ENCODE measurements at regions not wholly inside any gene's neighbourhood (a gene's known extent, or its start where the extent isn't known, plus 50 kb on each side); places are given as distances from the start of the nearest gene placed in this dataset.

DNA sequence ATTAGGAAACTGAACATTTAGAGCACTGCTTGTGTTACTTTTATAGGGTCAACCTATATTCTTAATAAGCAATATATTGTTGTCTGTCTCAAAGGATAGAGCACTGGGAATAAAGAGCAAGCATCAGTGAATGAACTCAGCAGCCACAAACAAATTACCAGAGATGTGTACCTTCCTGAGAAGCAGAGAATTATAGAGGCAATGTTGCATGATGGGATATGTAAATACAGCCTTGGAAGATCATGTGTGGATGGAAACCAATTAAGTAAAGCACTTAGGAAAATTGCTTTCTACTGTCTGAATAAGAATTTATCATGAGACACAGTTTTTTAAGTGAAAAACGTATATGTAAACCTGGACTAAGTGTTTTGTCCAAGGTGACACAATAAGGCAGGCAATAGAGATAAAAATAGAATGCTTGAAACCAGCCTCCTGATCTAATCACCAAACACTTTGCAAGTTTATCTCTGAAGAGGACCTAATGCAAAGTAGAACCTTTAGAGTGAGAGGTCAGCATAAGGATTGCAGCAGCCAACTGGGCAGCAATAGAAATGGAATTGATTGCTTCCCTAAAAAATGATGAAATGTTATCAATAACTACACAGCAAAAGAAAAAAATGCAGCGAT, 848.0 kb downstream of the TUSC7 start:
- H3K4me1 ChIP-seq (ENCODE audit: insufficient read depth) = peaks cover 9% of the 10 kb centered on the region; the same call in 1 of the 2 replicates
- no peaks in the 10 kb centered on the region for H4K20me1 ChIP-seq (ENCODE audit: insufficient read depth)
- H3K27ac ChIP-seq = no peak overlapping the region
- TF ChIP-seq EZH2phosphoT487 (IDR thresholded peaks at IDR 0.05; ENCODE audit: insufficient read depth, low read depth) (no peak), EZH2 (IDR thresholded peaks at IDR 0.05; ENCODE audit: insufficient read depth, poor library complexity, severe bottlenecking) (no peak)
- no peaks in the 10 kb centered on the region for H3K79me2 ChIP-seq (ENCODE audit: insufficient read depth)
- no peaks in the 10 kb centered on the region for H3K9me3 ChIP-seq (ENCODE audit: low read depth)
- in situ Hi-C loops (cut with MboI) = no loop called here
- 56 to 68% methylated on average over 2 of the region's 2 CpGs for WGBS, 2 experiments (ENCODE audit: low coverage in 1 of 2, low lambda C conversion rate in 2 of 2, missing lambda C conversion rate in 2 of 2)
- no peaks in the 10 kb centered on the region for H3K27me3 ChIP-seq (replicated peaks; ENCODE audit: insufficient read depth)
- no peaks in the 10 kb centered on the region for H3K9me2 ChIP-seq (ENCODE audit: insufficient read depth)
- no peak overlapping the region for H3K4me3 ChIP-seq
- H3K36me3 ChIP-seq (ENCODE audit: low read depth) = no peaks in the 10 kb centered on the region
- no peak for DNase-seq
- no peak overlapping the region for H3K4me2 ChIP-seq (ENCODE audit: unreplicated experiment)
- H3K9ac ChIP-seq = no peak overlapping the region
- H2AFZ ChIP-seq = no peak overlapping the region
- no peaks in the 10 kb centered on the region for H3F3A ChIP-seq (ENCODE audit: insufficient read depth)

DNA sequence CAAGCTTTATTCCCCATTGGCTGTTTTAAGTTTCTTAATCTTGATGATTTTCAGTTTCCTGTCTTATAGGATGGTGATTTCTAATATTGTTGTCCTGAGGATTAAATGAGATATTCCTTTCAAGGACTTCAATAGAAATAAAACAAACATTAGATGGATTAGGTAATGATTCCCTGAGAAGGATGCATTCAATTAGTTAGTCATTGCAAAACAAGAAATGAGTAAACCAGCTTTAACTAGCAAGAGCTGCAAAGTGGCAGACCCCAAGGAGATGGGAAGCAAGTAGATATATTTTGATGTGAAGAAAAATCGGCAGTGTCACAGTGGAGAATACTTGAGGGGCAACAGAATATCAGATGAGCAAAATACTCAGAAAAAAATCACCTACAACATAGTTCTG, 849.1 kb downstream of the TUSC7 start:
- Histone ChIP-seq H3K36me3 (ENCODE audit: low read depth) (no peaks in the 10 kb centered on the region), H3K27ac (no peak overlapping the region), H3K9me2 (ENCODE audit: insufficient read depth) (no peaks in the 10 kb centered on the region), H3K4me1 (ENCODE audit: insufficient read depth) (peaks cover 2% of the 10 kb centered on the region; the same call in 1 of the 2 replicates), H3F3A (ENCODE audit: insufficient read depth) (no peaks in the 10 kb centered on the region), H4K20me1 (ENCODE audit: insufficient read depth) (no peaks in the 10 kb centered on the region), H3K27me3 (replicated peaks; ENCODE audit: insufficient read depth) (no peaks in the 10 kb centered on the region), H2AFZ (no peak overlapping the region), H3K4me2 (ENCODE audit: unreplicated experiment) (no peak overlapping the region), H3K79me2 (ENCODE audit: insufficient read depth) (no peaks in the 10 kb centered on the region), H3K9ac (no peak overlapping the region), H3K9me3 (ENCODE audit: low read depth) (no peaks in the 10 kb centered on the region), H3K4me3 (no peak overlapping the region)
- in situ Hi-C loops (cut with MboI) = no loop called here
- WGBS, 2 experiments (ENCODE audit: low coverage in 1 of 2, low lambda C conversion rate in 2 of 2, missing lambda C conversion rate in 2 of 2) = 71 to 81% methylated on average over 1 of the region's 1 CpG
- TF ChIP-seq EZH2 (IDR thresholded peaks at IDR 0.05; ENCODE audit: insufficient read depth, poor library complexity, severe bottlenecking) (no peak), EZH2phosphoT487 (IDR thresholded peaks at IDR 0.05; ENCODE audit: insufficient read depth, low read depth) (no peak)
- peak; percentile 11 for DNase-seq

DNA sequence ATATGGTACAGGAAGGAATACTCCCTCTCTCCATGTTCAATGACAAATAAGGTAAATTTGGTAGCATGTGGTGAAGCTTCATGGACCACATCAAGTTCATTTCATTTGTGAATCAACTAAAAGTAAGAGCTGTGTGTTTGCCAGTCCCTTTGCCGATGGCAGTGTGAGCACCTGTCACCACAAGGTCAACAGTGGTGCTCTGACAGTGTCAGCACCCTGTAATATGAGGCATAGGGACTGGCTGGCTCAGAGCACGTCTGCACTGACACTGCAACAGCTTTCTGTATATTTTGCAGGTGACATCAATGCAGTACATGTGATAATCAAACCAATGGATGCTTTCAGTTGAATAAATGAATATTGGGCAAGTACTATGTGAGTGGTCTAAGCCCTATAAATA, 852.4 kb downstream of the TUSC7 start:
- no peaks in the 10 kb centered on the region for H3K9me2 ChIP-seq (ENCODE audit: insufficient read depth)
- no peaks in the 10 kb centered on the region for H3K36me3 ChIP-seq (ENCODE audit: low read depth)
- H3K4me2 ChIP-seq (ENCODE audit: unreplicated experiment) = no peak overlapping the region
- TF ChIP-seq EZH2 (IDR thresholded peaks at IDR 0.05; ENCODE audit: insufficient read depth, poor library complexity, severe bottlenecking) = no peak
- TF ChIP-seq EZH2phosphoT487 (IDR thresholded peaks at IDR 0.05; ENCODE audit: insufficient read depth, low read depth) = no peak
- in situ Hi-C loops (cut with MboI) = no loop called here
- H3K79me2 ChIP-seq (ENCODE audit: insufficient read depth) = no peaks in the 10 kb centered on the region
- H3K9me3 ChIP-seq (ENCODE audit: low read depth) = no peaks in the 10 kb centered on the region
- WGBS, 2 experiments (ENCODE audit: low coverage in 1 of 2, low lambda C conversion rate in 2 of 2, missing lambda C conversion rate in 2 of 2) = 61 to 71% methylated on average over 2 of the region's 2 CpGs
- DNase-seq = no peak
- no peak overlapping the region for H3K4me3 ChIP-seq
- no peaks in the 10 kb centered on the region for H3K4me1 ChIP-seq (ENCODE audit: insufficient read depth)
- no peaks in the 10 kb centered on the region for H3F3A ChIP-seq (ENCODE audit: insufficient read depth)
- no peak overlapping the region for H2AFZ ChIP-seq
- no peak overlapping the region for H3K27ac ChIP-seq
- H3K9ac ChIP-seq = no peak overlapping the region
- H3K27me3 ChIP-seq (replicated peaks; ENCODE audit: insufficient read depth) = no peaks in the 10 kb centered on the region
- H4K20me1 ChIP-seq (ENCODE audit: insufficient read depth) = no peaks in the 10 kb centered on the region

DNA sequence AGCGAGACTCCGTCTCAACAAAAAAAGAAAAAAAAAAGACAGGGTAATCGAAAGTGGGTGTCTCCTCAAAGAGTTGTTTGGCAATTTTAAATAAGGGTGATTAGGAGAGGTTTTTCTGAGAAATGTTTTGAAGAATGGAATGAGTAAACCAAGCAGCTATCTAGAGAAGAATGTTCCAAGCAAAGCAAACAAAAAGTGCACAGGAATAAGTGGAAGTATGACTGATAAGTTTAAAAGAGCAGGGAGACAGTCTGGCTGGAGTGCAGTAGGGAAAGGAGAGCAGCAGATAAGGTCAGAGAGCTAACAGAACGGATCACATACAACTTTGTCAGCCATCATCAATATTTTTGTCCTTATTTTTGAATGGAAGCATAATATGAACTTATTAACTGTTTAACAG, 853.5 kb downstream of the TUSC7 start:
- Histone ChIP-seq H3K4me1 (ENCODE audit: insufficient read depth) (no peaks in the 10 kb centered on the region), H3K36me3 (ENCODE audit: low read depth) (no peaks in the 10 kb centered on the region), H3K9me2 (ENCODE audit: insufficient read depth) (no peaks in the 10 kb centered on the region), H3K9ac (no peak overlapping the region), H2AFZ (no peak overlapping the region), H3F3A (ENCODE audit: insufficient read depth) (no peaks in the 10 kb centered on the region), H3K4me3 (no peak overlapping the region), H3K27ac (no peak overlapping the region), H3K9me3 (ENCODE audit: low read depth) (no peaks in the 10 kb centered on the region), H3K4me2 (ENCODE audit: unreplicated experiment) (no peak overlapping the region), H3K79me2 (ENCODE audit: insufficient read depth) (no peaks in the 10 kb centered on the region), H4K20me1 (ENCODE audit: insufficient read depth) (no peaks in the 10 kb centered on the region), H3K27me3 (replicated peaks; ENCODE audit: insufficient read depth) (no peaks in the 10 kb centered on the region)
- no peak for DNase-seq
- in situ Hi-C loops (cut with MboI) = no loop called here
- TF ChIP-seq EZH2 (IDR thresholded peaks at IDR 0.05; ENCODE audit: insufficient read depth, poor library complexity, severe bottlenecking) (no peak), EZH2phosphoT487 (IDR thresholded peaks at IDR 0.05; ENCODE audit: insufficient read depth, low read depth) (no peak)
- 79 to 85% methylated on average over 4 of the region's 4 CpGs for WGBS, 2 experiments (ENCODE audit: low coverage in 1 of 2, low lambda C conversion rate in 2 of 2, missing lambda C conversion rate in 2 of 2)

DNA sequence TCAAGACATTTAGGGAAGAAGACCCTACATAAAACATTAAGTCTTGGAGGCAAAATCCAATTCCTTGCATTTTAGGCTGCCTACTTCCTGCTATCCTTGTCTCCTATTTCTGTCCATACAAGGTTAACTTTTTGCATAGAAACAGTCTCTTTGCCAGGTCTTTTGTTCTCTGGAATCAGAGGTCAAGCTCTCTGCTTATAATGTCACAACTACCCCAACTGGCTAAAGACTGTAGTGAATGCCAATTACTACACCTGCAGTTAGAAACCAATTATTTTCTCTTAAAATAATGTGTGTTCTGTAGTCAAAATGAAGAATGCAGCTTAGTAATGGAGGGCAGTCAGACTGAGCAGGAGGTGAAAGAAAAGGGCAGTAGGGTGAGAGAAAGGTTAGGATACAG, 856.2 kb downstream of the TUSC7 start:
- Histone ChIP-seq H3K4me2 (ENCODE audit: unreplicated experiment) (no peak overlapping the region), H3K4me1 (ENCODE audit: insufficient read depth) (no peaks in the 10 kb centered on the region), H3K27me3 (replicated peaks; ENCODE audit: insufficient read depth) (no peaks in the 10 kb centered on the region), H3K36me3 (ENCODE audit: low read depth) (no peaks in the 10 kb centered on the region), H3K9me2 (ENCODE audit: insufficient read depth) (no peaks in the 10 kb centered on the region), H3K27ac (no peak overlapping the region), H3F3A (ENCODE audit: insufficient read depth) (no peaks in the 10 kb centered on the region), H3K79me2 (ENCODE audit: insufficient read depth) (no peaks in the 10 kb centered on the region), H3K4me3 (no peak overlapping the region), H3K9me3 (ENCODE audit: low read depth) (no peaks in the 10 kb centered on the region), H3K9ac (no peak overlapping the region), H4K20me1 (ENCODE audit: insufficient read depth) (no peaks in the 10 kb centered on the region), H2AFZ (no peak overlapping the region)
- no peak for DNase-seq
- no peak for TF ChIP-seq EZH2phosphoT487 (IDR thresholded peaks at IDR 0.05; ENCODE audit: insufficient read depth, low read depth)
- in situ Hi-C loops (cut with MboI) = no loop called here

Measured in GM23248 (cell line).